PC-3 (cell line): ENCODE measurements at regions not wholly inside any gene's neighbourhood (a gene's known extent, or its start where the extent isn't known, plus 50 kb on each side); places are given as distances from the start of the nearest gene placed in this dataset.

Experiments
- ATAC-seq: fragments of 200-7000 bp; cut with Tn5 transposase; 2 replicates; pipeline ENCODE4 v1.9.1; 2020; ENCODE audit warnings: mild to moderate bottlenecking, moderate library complexity
- BruUV-seq: library from RNA; stranded (reverse); fragments of 400-500 nt; replicated peaks from 2 replicates; lab custom pipeline; 2021; lab: Mats Ljungman, UMichigan
- CTCF ChIA-PET: fragments of 300-600 bp; sonication (Branson Sonifier 250); formaldehyde crosslinking; loops from one replicate; lab custom pipeline; 2022; ENCODE audit warnings: antibody characterized with exemption; lab: Charles Lee
- POLR2A ChIA-PET: fragments of 300-600 bp; sonication (Branson Sonifier 250); formaldehyde crosslinking; loops from one replicate; lab custom pipeline; 2022; ENCODE audit warnings: antibody characterized with exemption; ENCODE audit not compliant: unreplicated experiment; lab: Charles Lee
- DNase-seq: peaks from one replicate; pipeline ENCODE4 v3.0.0-alpha.2; 2015
- H2AFZ ChIP-seq: fragments of 300-600 bp; sonication (generic); 2 replicates; pipeline ENCODE4 v1.6.0; 2016; ENCODE audit warnings: antibody characterized with exemption, low read length
- H3F3A ChIP-seq: fragments of 300-600 bp; sonication (generic); one replicate; pipeline ENCODE4 v1.6.0; 2017; ENCODE audit warnings: antibody characterized with exemption, low read length, control low read depth, mild to moderate bottlenecking; ENCODE audit not compliant: unreplicated experiment
- H3K27ac ChIP-seq: fragments of 300-600 bp; sonication (generic); 2 replicates; pipeline ENCODE4 v1.5.1; 2016; ENCODE audit warnings: mild to moderate bottlenecking, low read length
- H3K27me3 ChIP-seq: fragments of 300-600 bp; sonication (generic); 2 replicates; pipeline ENCODE4 v1.6.1; 2016; ENCODE audit warnings: low read length, mixed read lengths
- H3K36me3 ChIP-seq: fragments of 300-600 bp; sonication (generic); 2 replicates; pipeline ENCODE4 v1.6.1; 2016; ENCODE audit warnings: low read depth, mixed run types, low read length, mixed read lengths
- H3K4me1 ChIP-seq: fragments of 300-600 bp; sonication (generic); 2 replicates; pipeline ENCODE4 v1.5.1; 2016; ENCODE audit warnings: low read length; ENCODE audit not compliant: insufficient read depth
- H3K4me2 ChIP-seq: fragments of 300-600 bp; sonication (generic); 2 replicates; pipeline ENCODE4 v1.6.0; 2016; ENCODE audit warnings: low read length
- H3K4me3 ChIP-seq: fragments of 300-600 bp; sonication (generic); 2 replicates; pipeline ENCODE4 v1.5.1; 2016; ENCODE audit warnings: mild to moderate bottlenecking, low read length, mixed read lengths
- H3K79me2 ChIP-seq: fragments of 300-600 bp; sonication (generic); 2 replicates; pipeline ENCODE4 v1.6.1; 2017; ENCODE audit warnings: low read length, mixed read lengths
- H3K9ac ChIP-seq: fragments of 300-600 bp; sonication (generic); 2 replicates; pipeline ENCODE4 v1.6.0; 2016; ENCODE audit warnings: mild to moderate bottlenecking, low read length
- H3K9me2 ChIP-seq: fragments of 300-600 bp; sonication (generic); replicated peaks from 2 replicates; pipeline ENCODE4 v1.6.1; 2016; ENCODE audit warnings: mixed run types, low read length, mixed read lengths
- H3K9me3 ChIP-seq: fragments of 300-600 bp; sonication (generic); 2 replicates; pipeline ENCODE4 v1.6.1; 2016; ENCODE audit warnings: low read length, mixed read lengths
- H4K20me1 ChIP-seq: fragments of 300-600 bp; sonication (generic); 2 replicates; pipeline ENCODE4 v1.6.1; 2016; ENCODE audit warnings: low read length, mixed read lengths
- CTCF ChIP-seq: fragments of 300-600 bp; sonication (generic); conservative IDR thresholded peaks from 2 replicates; pipeline ENCODE4 v1.5.1; 2017; ENCODE audit warnings: antibody characterized with exemption, low read depth, mild to moderate bottlenecking, low read length
- EZH2 ChIP-seq: fragments of 300-600 bp; sonication (generic); IDR thresholded peaks from one replicate; pipeline ENCODE4 v1.6.1; 2017; ENCODE audit warnings: antibody characterized with exemption, mild to moderate bottlenecking, low read length; ENCODE audit not compliant: unreplicated experiment
- EZH2phosphoT487 ChIP-seq: fragments of 300-600 bp; sonication (generic); IDR thresholded peaks from 2 replicates; pipeline ENCODE4 v1.6.1; 2018; ENCODE audit warnings: mild to moderate bottlenecking, antibody characterized with exemption, low read length, borderline replicate concordance
- intact Hi-C: fragments of 100-400 bp; cut with micrococcal nuclease; formaldehyde crosslinking; loops from 2 replicates; pipeline ENCODE4 v1.9.0; 2023

- Histone ChIP-seq H3K27me3 (no peaks in the 10 kb centered on the region), H3K9me3 (no peaks in the 10 kb centered on the region), H4K20me1 (no peaks in the 10 kb centered on the region), H3F3A (no peaks in the 10 kb centered on the region), H3K4me1 (no peaks in the 10 kb centered on the region), H3K4me2 (no peak overlapping the region), H3K36me3 (no peaks in the 10 kb centered on the region), H3K4me3 (no peak overlapping the region), H2AFZ (no peak overlapping the region), H3K79me2 (no peaks in the 10 kb centered on the region), H3K9ac (no peak overlapping the region), H3K27ac (no peak overlapping the region), H3K9me2 (no peaks in the 10 kb centered on the region)
- BruUV-seq, result no TSS peak
- DNase-seq (no peak), ATAC-seq (no peak)
- POLR2A ChIA-PET, result no interaction called here
- TF ChIP-seq EZH2phosphoT487 (no peak), CTCF (no peak), EZH2 (no peak)
- CTCF ChIA-PET, result no interaction called here
- intact Hi-C loops, result no loop called here
These were observed 561.1 kb downstream of the ACTR3B start for GRCh38 chr7:153320681-153321080.

- H3K9me3 ChIP-seq, result no peaks in the 10 kb centered on the region
- no peaks in the 10 kb centered on the region for H3K79me2 ChIP-seq
- no peaks in the 10 kb centered on the region for H3F3A ChIP-seq
- no peaks in the 10 kb centered on the region for H3K36me3 ChIP-seq
- no peak overlapping the region for H2AFZ ChIP-seq
- H3K9ac ChIP-seq, result no peak overlapping the region
- no peak overlapping the region for H3K4me3 ChIP-seq
- H3K27ac ChIP-seq, result no peak overlapping the region
- ChIA-PET POLR2A (no interaction called here), CTCF (no interaction called here)
- no peaks in the 10 kb centered on the region for H4K20me1 ChIP-seq
- intact Hi-C loops, result no loop called here
- no peak for TF ChIP-seq CTCF
- TF ChIP-seq EZH2phosphoT487, result no peak
- TF ChIP-seq EZH2, result no peak
- no peaks in the 10 kb centered on the region for H3K27me3 ChIP-seq
- ATAC-seq, result no peak
- BruUV-seq, result no TSS peak
- H3K4me2 ChIP-seq, result no peak overlapping the region
- H3K4me1 ChIP-seq, result no peaks in the 10 kb centered on the region
- DNase-seq, result no peak
- H3K9me2 ChIP-seq, result no peaks in the 10 kb centered on the region
These were observed 563.4 kb downstream of the ACTR3B start for GRCh38 chr7:153322991-153323390.

- no peak overlapping the region for H3K4me2 ChIP-seq
- intact Hi-C loops, result no loop called here
- no TSS peak for BruUV-seq
- ATAC-seq, result no peak
- H3K9me3 ChIP-seq, result no peaks in the 10 kb centered on the region
- no peaks in the 10 kb centered on the region for H3K36me3 ChIP-seq
- no peak for TF ChIP-seq EZH2phosphoT487
- TF ChIP-seq CTCF, result no peak
- TF ChIP-seq EZH2, result no peak
- no peaks in the 10 kb centered on the region for H3K27me3 ChIP-seq
- no peak overlapping the region for H2AFZ ChIP-seq
- H3K27ac ChIP-seq, result no peak overlapping the region
- ChIA-PET CTCF (no interaction called here), POLR2A (no interaction called here)
- H3K4me3 ChIP-seq, result no peak overlapping the region
- H3F3A ChIP-seq, result no peaks in the 10 kb centered on the region
- no peaks in the 10 kb centered on the region for H3K4me1 ChIP-seq
- no peaks in the 10 kb centered on the region for H3K9me2 ChIP-seq
- H4K20me1 ChIP-seq, result no peaks in the 10 kb centered on the region
- no peak overlapping the region for H3K9ac ChIP-seq
- H3K79me2 ChIP-seq, result no peaks in the 10 kb centered on the region
- no peak for DNase-seq
These were observed 564.5 kb downstream of the ACTR3B start for GRCh38 chr7:153324094-153324493.
